ENCODE measurements at regions not wholly inside any gene's neighbourhood (a gene's known extent, or its start where the extent isn't known, plus 50 kb on each side); places are given as distances from the start of the nearest gene placed in this dataset.

DNA sequence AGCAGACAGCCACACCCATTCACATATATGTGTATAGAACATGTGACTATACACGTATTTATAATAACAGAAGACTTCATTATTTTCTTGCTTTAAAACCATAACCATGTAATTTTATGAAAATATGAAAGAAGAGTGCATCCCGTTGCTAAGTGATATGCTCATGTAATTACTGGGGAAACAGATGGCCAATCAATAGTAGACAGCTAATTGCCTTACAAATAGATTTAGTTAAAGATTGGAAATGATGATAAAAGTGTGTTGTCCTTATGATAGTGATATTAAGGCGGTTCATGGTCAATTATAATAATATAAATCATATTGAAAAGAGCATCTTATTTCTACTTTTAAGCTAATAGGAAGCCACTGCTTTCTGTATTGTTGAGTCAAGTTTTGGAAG, 95.9 kb downstream of the RFC3 start:
- Histone ChIP-seq H3K4me3 (ENCODE audit: low read depth in 1 of 3, low read length in 3 of 3) (no peak overlapping the region), H3K27me3 (ENCODE audit: control insufficient read depth in 4 of 4, insufficient read depth in 4 of 4, low read length in 3 of 4) (no peaks in the 10 kb centered on the region), H3K27ac (ENCODE audit: low read depth in 1 of 2, low read length in 2 of 2) (no peak overlapping the region), H3K4me1 (ENCODE audit: control insufficient read depth in 4 of 4, insufficient read depth in 4 of 4, low read length in 3 of 4) (peaks cover 0 to 6% (median 0%) of the 10 kb centered on the region in 4 donors), H3K9ac (ENCODE audit: low read depth in 1 of 2, low read length in 2 of 2) (no peak overlapping the region), H3K9me3 (ENCODE audit: control insufficient read depth in 4 of 4, low read length in 3 of 4) (no peaks in the 10 kb centered on the region), H3K36me3 (ENCODE audit: control insufficient read depth in 4 of 4, insufficient read depth in 3 of 4, low read depth in 1 of 4, low read length in 3 of 4) (no peaks in the 10 kb centered on the region)
- 94% methylated on average over 3 of the region's 3 CpGs for WGBS
- no peak for TF ChIP-seq ATF3 (IDR thresholded peaks at IDR 0.05)
- TF ChIP-seq GABPA (IDR thresholded peaks at IDR 0.05 in 1 of 2, conservative IDR thresholded peaks at IDR 0.05 in 1 of 2) = no peak
- TF ChIP-seq HNF4G (IDR thresholded peaks at IDR 0.05) = no peak
- DNase-seq (ENCODE audit: low spot score) = no peak

GRCh38 chr13:33917190-33917589, 99.2 kb downstream of the RFC3 start:
- peaks cover 0 to 6% (median 0%) of the 10 kb centered on the region in 4 donors for H3K4me1 ChIP-seq (ENCODE audit: control insufficient read depth in 4 of 4, insufficient read depth in 4 of 4, low read length in 3 of 4)
- no peak overlapping the region for H3K4me3 ChIP-seq (ENCODE audit: low read depth in 1 of 3, low read length in 3 of 3)
- no peak for TF ChIP-seq FOXA1 (IDR thresholded peaks at IDR 0.05)
- TF ChIP-seq GABPA (IDR thresholded peaks at IDR 0.05 in 1 of 2, conservative IDR thresholded peaks at IDR 0.05 in 1 of 2) = no peak
- TF ChIP-seq SP1 (IDR thresholded peaks at IDR 0.05) = no peak
- H3K27me3 ChIP-seq (ENCODE audit: control insufficient read depth in 4 of 4, insufficient read depth in 4 of 4, low read length in 3 of 4) = no peaks in the 10 kb centered on the region
- no peak for DNase-seq (ENCODE audit: low spot score)
- H3K9ac ChIP-seq (ENCODE audit: low read depth in 1 of 2, low read length in 2 of 2) = no peak overlapping the region
- WGBS = 93% methylated on average over 4 of the region's 4 CpGs
- no peaks in the 10 kb centered on the region for H3K36me3 ChIP-seq (ENCODE audit: control insufficient read depth in 4 of 4, insufficient read depth in 3 of 4, low read depth in 1 of 4, low read length in 3 of 4)
- no peak overlapping the region for H3K27ac ChIP-seq (ENCODE audit: low read depth in 1 of 2, low read length in 2 of 2)
- H3K9me3 ChIP-seq (ENCODE audit: control insufficient read depth in 4 of 4, low read length in 3 of 4) = no peaks in the 10 kb centered on the region

DNA sequence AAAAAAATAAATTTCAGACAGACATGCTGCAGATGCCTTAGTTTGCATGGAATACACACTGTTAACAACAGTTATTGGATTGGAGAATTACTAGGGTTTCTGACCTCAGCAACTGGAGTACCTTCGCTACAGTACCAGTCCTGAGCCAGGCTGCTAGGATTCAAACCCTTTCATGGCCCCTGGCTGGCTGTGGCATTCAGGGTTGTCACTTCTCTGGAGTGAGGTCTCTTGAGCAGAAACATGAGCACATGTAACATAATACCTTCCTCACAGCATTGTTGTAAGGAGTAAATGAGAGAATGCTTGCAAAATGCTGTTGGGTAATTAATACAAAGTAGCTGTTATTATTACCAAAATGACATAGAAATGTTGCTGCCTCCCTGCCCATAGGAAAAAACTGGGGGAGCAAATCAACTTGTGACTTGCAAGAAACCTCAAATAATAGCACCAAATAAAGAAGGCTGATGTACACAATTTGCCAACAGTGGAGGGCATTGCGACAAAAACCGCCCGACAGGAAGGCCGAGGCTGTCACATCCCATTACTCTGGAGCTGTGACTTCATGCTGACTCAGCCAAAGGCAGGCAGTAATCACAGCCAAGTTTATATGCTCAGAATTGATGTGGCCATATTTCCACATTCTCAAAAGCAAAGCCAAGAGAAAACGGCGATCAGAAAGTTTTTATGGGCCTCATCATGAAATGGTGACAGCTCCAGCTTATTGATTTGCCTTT, 100.4 kb downstream of the RFC3 start:
- WGBS = 37% methylated on average over 7 of the region's 7 CpGs
- H3K36me3 ChIP-seq (ENCODE audit: control insufficient read depth in 4 of 4, insufficient read depth in 3 of 4, low read depth in 1 of 4, low read length in 3 of 4) = no peaks in the 10 kb centered on the region
- no peaks in the 10 kb centered on the region for H3K9me3 ChIP-seq (ENCODE audit: control insufficient read depth in 4 of 4, low read length in 3 of 4)
- no peak overlapping the region for H3K4me3 ChIP-seq (ENCODE audit: low read depth in 1 of 3, low read length in 3 of 3)
- H3K4me1 ChIP-seq (ENCODE audit: control insufficient read depth in 4 of 4, insufficient read depth in 4 of 4, low read length in 3 of 4) = peaks cover 0 to 6% (median 0%) of the 10 kb centered on the region in 4 donors
- peak overlapping the region in 1 of 2 donors; percentile 5 for H3K27ac ChIP-seq (ENCODE audit: low read depth in 1 of 2, low read length in 2 of 2)
- DNase-seq (ENCODE audit: low spot score) = no peak
- no peaks in the 10 kb centered on the region for H3K27me3 ChIP-seq (ENCODE audit: control insufficient read depth in 4 of 4, insufficient read depth in 4 of 4, low read length in 3 of 4)
- TF ChIP-seq RXRA (IDR thresholded peaks at IDR 0.05) (peak in 1 of 2 donors; percentile 29), TAF1 (conservative IDR thresholded peaks at IDR 0.05) (no peak), FOXA1 (IDR thresholded peaks at IDR 0.05) (no peak), ATF3 (IDR thresholded peaks at IDR 0.05) (no peak), NR2F2 (IDR thresholded peaks at IDR 0.05) (no peak), HNF4A (conservative IDR thresholded peaks at IDR 0.05) (no peak), RAD21 (IDR thresholded peaks at IDR 0.05) (peak in 1 of 2 donors; percentile 29), HNF4G (IDR thresholded peaks at IDR 0.05) (no peak), YY1 (IDR thresholded peaks at IDR 0.05) (no peak)
- H3K9ac ChIP-seq (ENCODE audit: low read depth in 1 of 2, low read length in 2 of 2) = no peak overlapping the region

DNA sequence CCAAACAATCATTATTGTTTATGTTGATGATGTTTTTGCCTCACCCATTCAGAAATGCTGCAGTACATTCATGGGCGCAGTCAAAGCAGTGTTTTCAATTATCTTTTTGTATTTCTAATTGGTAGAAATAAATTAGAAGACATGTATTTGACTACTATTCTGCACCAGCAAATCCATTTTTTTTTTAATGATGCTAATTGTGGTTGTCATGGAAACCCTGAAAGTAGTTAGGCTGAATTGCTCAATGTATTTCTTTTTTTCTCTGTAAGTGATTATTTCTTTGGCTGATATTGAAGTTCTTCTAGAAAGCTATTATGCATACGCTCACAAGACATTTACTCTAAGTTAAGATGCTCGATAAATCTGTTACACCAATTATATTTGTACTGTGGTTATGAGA, 101.2 kb downstream of the RFC3 start:
- DNase-seq (ENCODE audit: low spot score) = no peak
- Histone ChIP-seq H3K36me3 (ENCODE audit: control insufficient read depth in 4 of 4, insufficient read depth in 3 of 4, low read depth in 1 of 4, low read length in 3 of 4) (no peaks in the 10 kb centered on the region), H3K4me3 (ENCODE audit: low read depth in 1 of 3, low read length in 3 of 3) (no peak overlapping the region), H3K27me3 (ENCODE audit: control insufficient read depth in 4 of 4, insufficient read depth in 4 of 4, low read length in 3 of 4) (no peaks in the 10 kb centered on the region), H3K4me1 (ENCODE audit: control insufficient read depth in 4 of 4, insufficient read depth in 4 of 4, low read length in 3 of 4) (peaks cover 0 to 6% (median 0%) of the 10 kb centered on the region in 4 donors), H3K9me3 (ENCODE audit: control insufficient read depth in 4 of 4, low read length in 3 of 4) (no peaks in the 10 kb centered on the region), H3K9ac (ENCODE audit: low read depth in 1 of 2, low read length in 2 of 2) (no peak overlapping the region), H3K27ac (ENCODE audit: low read depth in 1 of 2, low read length in 2 of 2) (no peak overlapping the region)
- WGBS = 98% methylated on average over 3 of the region's 3 CpGs
- no peak for TF ChIP-seq SP1 (IDR thresholded peaks at IDR 0.05)
- TF ChIP-seq NR2F2 (IDR thresholded peaks at IDR 0.05) = no peak
- no peak for TF ChIP-seq ATF3 (IDR thresholded peaks at IDR 0.05)
- no peak for TF ChIP-seq GABPA (IDR thresholded peaks at IDR 0.05 in 1 of 2, conservative IDR thresholded peaks at IDR 0.05 in 1 of 2)
- no peak for TF ChIP-seq JUND (IDR thresholded peaks at IDR 0.05)
- TF ChIP-seq, protein P1, sequence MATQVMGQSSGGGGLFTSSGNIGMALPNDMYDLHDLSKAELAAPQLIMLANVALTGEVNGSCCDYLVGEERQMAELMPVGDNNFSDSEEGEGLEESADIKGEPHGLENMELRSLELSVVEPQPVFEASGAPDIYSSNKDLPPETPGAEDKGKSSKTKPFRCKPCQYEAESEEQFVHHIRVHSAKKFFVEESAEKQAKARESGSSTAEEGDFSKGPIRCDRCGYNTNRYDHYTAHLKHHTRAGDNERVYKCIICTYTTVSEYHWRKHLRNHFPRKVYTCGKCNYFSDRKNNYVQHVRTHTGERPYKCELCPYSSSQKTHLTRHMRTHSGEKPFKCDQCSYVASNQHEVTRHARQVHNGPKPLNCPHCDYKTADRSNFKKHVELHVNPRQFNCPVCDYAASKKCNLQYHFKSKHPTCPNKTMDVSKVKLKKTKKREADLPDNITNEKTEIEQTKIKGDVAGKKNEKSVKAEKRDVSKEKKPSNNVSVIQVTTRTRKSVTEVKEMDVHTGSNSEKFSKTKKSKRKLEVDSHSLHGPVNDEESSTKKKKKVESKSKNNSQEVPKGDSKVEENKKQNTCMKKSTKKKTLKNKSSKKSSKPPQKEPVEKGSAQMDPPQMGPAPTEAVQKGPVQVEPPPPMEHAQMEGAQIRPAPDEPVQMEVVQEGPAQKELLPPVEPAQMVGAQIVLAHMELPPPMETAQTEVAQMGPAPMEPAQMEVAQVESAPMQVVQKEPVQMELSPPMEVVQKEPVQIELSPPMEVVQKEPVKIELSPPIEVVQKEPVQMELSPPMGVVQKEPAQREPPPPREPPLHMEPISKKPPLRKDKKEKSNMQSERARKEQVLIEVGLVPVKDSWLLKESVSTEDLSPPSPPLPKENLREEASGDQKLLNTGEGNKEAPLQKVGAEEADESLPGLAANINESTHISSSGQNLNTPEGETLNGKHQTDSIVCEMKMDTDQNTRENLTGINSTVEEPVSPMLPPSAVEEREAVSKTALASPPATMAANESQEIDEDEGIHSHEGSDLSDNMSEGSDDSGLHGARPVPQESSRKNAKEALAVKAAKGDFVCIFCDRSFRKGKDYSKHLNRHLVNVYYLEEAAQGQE (IDR thresholded peaks at IDR 0.05) = no peak
- no peak for TF ChIP-seq RAD21 (IDR thresholded peaks at IDR 0.05)
- no peak for TF ChIP-seq EGR1 (IDR thresholded peaks at IDR 0.05; ENCODE audit: low read depth in 2 of 2)
- TF ChIP-seq TAF1 (conservative IDR thresholded peaks at IDR 0.05) = no peak

All from liver (tissue), 7 donors.